GM12891 (cell line): ENCODE measurements at regions not wholly inside any gene's neighbourhood (a gene's known extent, or its start where the extent isn't known, plus 50 kb on each side); places are given as distances from the start of the nearest gene placed in this dataset.

Experiments used
- PAX5 ChIP-seq: IDR thresholded peaks from 2 replicates; pipeline ENCODE4 v1.6.1; 2011; ENCODE audit warnings: low read length, moderate library complexity, mild to moderate bottlenecking; ENCODE audit not compliant: insufficient read depth, severe bottlenecking
- POLR2A ChIP-seq: IDR thresholded peaks from 2 replicates; pipeline ENCODE4 v1.6.1; 2011; ENCODE audit warnings: low read depth, low read length, control low read depth
- POLR2AphosphoS5 ChIP-seq: IDR thresholded peaks from 2 replicates; pipeline ENCODE4 v1.6.1; 2011; ENCODE audit warnings: low read depth, low read length, control low read depth
- POU2F2 ChIP-seq: IDR thresholded peaks from 2 replicates; pipeline ENCODE4 v1.6.1; 2011; ENCODE audit warnings: low read depth, mild to moderate bottlenecking, control low read depth, low read length, moderate library complexity
- SPI1 ChIP-seq: IDR thresholded peaks from 2 replicates; pipeline ENCODE4 v1.6.1; 2011; ENCODE audit warnings: low read depth, low read length, control low read depth
- TAF1 ChIP-seq: IDR thresholded peaks from 2 replicates; pipeline ENCODE4 v1.6.1; 2011; ENCODE audit warnings: low read depth, low read length, control low read depth

DNA sequence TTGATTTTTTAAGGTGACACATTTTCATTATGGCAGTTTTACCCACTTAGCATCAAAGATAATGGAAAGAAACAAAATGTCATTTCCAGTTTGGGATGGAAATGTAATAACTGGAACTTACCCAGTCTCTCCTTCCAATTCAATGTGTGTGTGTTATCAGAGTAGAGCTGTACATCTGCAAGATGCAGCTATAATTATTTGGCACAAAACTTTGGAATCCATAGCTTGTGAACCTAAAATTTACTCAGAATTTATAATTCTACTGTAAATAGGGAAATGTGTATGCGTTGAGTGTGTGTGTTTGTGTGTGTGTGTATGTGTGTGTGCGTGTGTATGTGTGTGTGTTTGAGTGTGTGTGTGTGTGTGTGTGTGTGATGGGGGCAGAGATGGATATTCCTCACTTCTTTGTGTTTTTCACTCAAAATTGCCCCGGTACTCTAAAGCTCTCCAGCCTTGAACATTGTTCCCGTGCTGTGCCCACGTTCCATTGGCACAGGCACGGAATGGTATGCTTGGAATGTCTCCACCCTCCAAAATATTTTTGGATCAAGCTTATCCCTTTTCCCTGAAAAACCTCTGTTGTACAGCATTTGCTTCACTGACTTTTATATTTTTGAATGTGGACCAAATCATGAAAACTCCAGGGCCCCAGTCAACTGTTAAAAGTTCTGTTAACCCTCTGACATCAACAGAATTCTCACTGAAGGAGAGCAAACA is 150.2 kb upstream of the BMP4 start:
- TF ChIP-seq POLR2AphosphoS5: no peak
- no peak for TF ChIP-seq TAF1
- TF ChIP-seq POLR2A: no peak
- no peak for TF ChIP-seq POU2F2
- TF ChIP-seq SPI1: no peak
- no peak for TF ChIP-seq PAX5
